Liver (tissue), 3 donors: ENCODE measurements at regions not wholly inside any gene's neighbourhood (a gene's known extent, or its start where the extent isn't known, plus 50 kb on each side); places are given as distances from the start of the nearest gene placed in this dataset.

Source experiments
- CTCF ChIP-seq: fragments of 150-350 bp; IDR thresholded peaks from 2 replicates; pipeline ENCODE4 v1.5.1; 2017; ENCODE audit warnings: improper control_type of control experiment, low read depth, low read length; ENCODE audit not compliant: missing input control
- TF ChIP-seq, protein P1 (sequence below): IDR thresholded peaks from 2 replicates; pipeline ENCODE4 v1.6.1; 2016; ENCODE audit warnings: antibody characterized with exemption
- donor health status: healthy.
- donor health status: healthy.

DNA sequence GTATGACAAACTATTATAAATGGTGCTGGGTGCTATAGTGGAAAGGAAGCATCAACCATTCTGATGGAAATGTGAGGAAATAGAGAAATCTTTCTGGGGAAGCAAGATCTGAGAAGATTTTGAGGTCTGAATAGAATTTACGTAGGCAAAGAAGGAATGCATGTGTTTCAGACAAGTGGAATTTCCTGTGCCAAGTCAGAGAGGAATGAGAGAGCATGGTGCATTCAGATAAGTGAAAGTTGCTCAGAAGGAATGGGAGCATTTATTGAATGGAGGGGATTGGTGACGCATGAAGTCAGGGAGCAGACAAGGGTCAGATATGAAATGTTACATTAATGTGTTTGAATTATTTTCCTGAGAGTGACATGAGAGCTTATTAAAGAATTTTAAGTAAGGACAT is 725.5 kb downstream of the METTL15 start:
- TF ChIP-seq, protein P1, sequence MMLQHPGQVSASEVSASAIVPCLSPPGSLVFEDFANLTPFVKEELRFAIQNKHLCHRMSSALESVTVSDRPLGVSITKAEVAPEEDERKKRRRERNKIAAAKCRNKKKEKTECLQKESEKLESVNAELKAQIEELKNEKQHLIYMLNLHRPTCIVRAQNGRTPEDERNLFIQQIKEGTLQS, result no peak
- no peak for TF ChIP-seq CTCF
